Activated T-helper 1 cell treated with Interleukin-2 at 50 U/mL for 16 hours (primary cell): ENCODE measurements at regions not wholly inside any gene's neighbourhood (a gene's known extent, or its start where the extent isn't known, plus 50 kb on each side); places are given as distances from the start of the nearest gene placed in this dataset.

Experiments
- DNase-seq: peaks from one replicate; pipeline ENCODE4 v3.0.0-alpha.2; 2020; ENCODE audit warnings: low read depth

- DNase-seq: no peak
Observed at GRCh38 chr6:14439419-14439818, 321.8 kb downstream of the CD83 start.

- DNase-seq: no peak
Observed at GRCh38 chr6:14440215-14440910, 322.8 kb downstream of the CD83 start.

GRCh38 chr6:14440940-14441781, 323.6 kb downstream of the CD83 start:
- DNase-seq: no peak

- no peak for DNase-seq
Observed at GRCh38 chr6:14442242-14442641, 324.7 kb downstream of the CD83 start.

- DNase-seq: no peak
Observed at GRCh38 chr6:14443629-14444268, 326.2 kb downstream of the CD83 start.

GRCh38 chr6:14444295-14444972, 326.9 kb downstream of the CD83 start:
- no peak for DNase-seq

- no peak for DNase-seq
Observed at GRCh38 chr6:14447240-14447639, 329.7 kb downstream of the CD83 start.

- no peak for DNase-seq
Observed at GRCh38 chr6:14448246-14448645, 330.7 kb downstream of the CD83 start.

GRCh38 chr6:14450133-14450504, 332.5 kb downstream of the CD83 start:
- DNase-seq: no peak

- DNase-seq: no peak
Observed at GRCh38 chr6:14450578-14450977, 333.0 kb downstream of the CD83 start.

- DNase-seq: no peak
Observed at GRCh38 chr6:14451594-14452374, 334.2 kb downstream of the CD83 start.

- peak; percentile 10 for DNase-seq
Observed at GRCh38 chr6:14452567-14453527, 335.3 kb downstream of the CD83 start.

GRCh38 chr6:14453712-14454472, 336.3 kb downstream of the CD83 start:
- no peak for DNase-seq

GRCh38 chr6:14454473-14454775, 336.9 kb downstream of the CD83 start:
- peak; percentile 10 for DNase-seq

- no peak for DNase-seq
Observed at GRCh38 chr6:14455427-14455826, 337.9 kb downstream of the CD83 start.

- DNase-seq: no peak
Observed at GRCh38 chr6:14455876-14456648, 338.5 kb downstream of the CD83 start.

- DNase-seq: no peak
Observed at GRCh38 chr6:14456941-14457340, 339.4 kb downstream of the CD83 start.

GRCh38 chr6:14458669-14459266, 341.2 kb downstream of the CD83 start:
- no peak for DNase-seq

GRCh38 chr6:14459315-14459714, 341.7 kb downstream of the CD83 start:
- no peak for DNase-seq
